H1 (cell line): ENCODE measurements at regions not wholly inside any gene's neighbourhood (a gene's known extent, or its start where the extent isn't known, plus 50 kb on each side); places are given as distances from the start of the nearest gene placed in this dataset.

Experiments
- CTCF ChIA-PET: fragments of 300-600 bp; sonication (Branson Sonifier 250); formaldehyde crosslinking; loops from one replicate; lab custom pipeline; 2021; ENCODE audit not compliant: partially characterized antibody; lab: Charles Lee
- POLR2A ChIA-PET: fragments of 300-600 bp; sonication (Branson Sonifier 250); formaldehyde crosslinking; loops from one replicate; lab custom pipeline; 2021; ENCODE audit warnings: inconsistent platforms; ENCODE audit not compliant: partially characterized antibody; lab: Charles Lee
- DNase-seq, 2 experiments: peaks; one replicate each; pipeline versions ENCODE4 v3.0.0 to v3.0.0-alpha.2; 2010 to 2022; ENCODE audit warnings: low spot score in 2 of 2, low read depth in 1 of 2, mixed read lengths in 1 of 2
- FAIRE-seq: peaks from 2 replicates; lab custom pipeline; 2011; peaks lifted over from hg19 to GRCh38; lab: Jason Lieb, UNC
- H2AFZ ChIP-seq: 2 replicates; pipeline ENCODE4 v1.8.1; 2012; ENCODE audit warnings: low read length, inconsistent platforms
- H2AK5ac ChIP-seq: 2 replicates; pipeline ENCODE4 v1.6.1; 2013; ENCODE audit warnings: low read depth, low read length
- H2BK120ac ChIP-seq: replicated peaks from 2 replicates; pipeline ENCODE3; 2013; ENCODE audit warnings: low read depth, low read length, inconsistent platforms
- H2BK12ac ChIP-seq: 2 replicates; pipeline ENCODE4 v1.6.1; 2013; ENCODE audit warnings: low read depth, low read length
- H2BK15ac ChIP-seq: 2 replicates; pipeline ENCODE4 v1.6.1; 2013; ENCODE audit warnings: low read length
- H2BK20ac ChIP-seq: 2 replicates; pipeline ENCODE4 v1.6.1; 2013; ENCODE audit warnings: low read length
- H2BK5ac ChIP-seq: 2 replicates; pipeline ENCODE4 v1.6.1; 2013; ENCODE audit warnings: low read depth, low read length
- H3K14ac ChIP-seq: 2 replicates; pipeline ENCODE4 v1.6.1; 2013; ENCODE audit warnings: inconsistent platforms; ENCODE audit not compliant: insufficient read length
- H3K18ac ChIP-seq: 2 replicates; pipeline ENCODE4 v1.6.1; 2013; ENCODE audit warnings: low read length; ENCODE audit errors: extremely low read depth
- H3K23ac ChIP-seq: 2 replicates; pipeline ENCODE4 v1.6.1; 2013; ENCODE audit warnings: inconsistent platforms; ENCODE audit not compliant: insufficient read length
- H3K23me2 ChIP-seq: 2 replicates; pipeline ENCODE4 v1.6.1; 2013; ENCODE audit warnings: low read depth, low read length
- H3K27ac ChIP-seq: 2 replicates; pipeline ENCODE4 v1.6.1; 2011; ENCODE audit warnings: low read depth, low read length, inconsistent platforms
- H3K27me3 ChIP-seq, 4 experiments: replicated peaks in 1 of 4; 1 replicate in 1 of 4; 2 replicates in 3 of 4; pipeline versions ENCODE4 v1.6.1 to v1.8.1; 2011 to 2013; ENCODE audit warnings: low read length in 3 of 4, mild to moderate bottlenecking in 3 of 4, inconsistent platforms in 2 of 4, mixed read lengths in 2 of 4, moderate library complexity in 1 of 4; ENCODE audit not compliant: control insufficient read depth in 3 of 4, insufficient read depth in 3 of 4; ENCODE audit errors: extremely low read depth in 1 of 4
- H3K36me3 ChIP-seq, 4 experiments: 2 replicates each; pipeline versions ENCODE4 v1.6.1 to v1.8.1; 2011 to 2013; ENCODE audit warnings: mild to moderate bottlenecking in 4 of 4, low read length in 3 of 4, moderate library complexity in 2 of 4, control low read depth in 1 of 4, inconsistent platforms in 1 of 4; ENCODE audit not compliant: insufficient read depth in 4 of 4, control insufficient read depth in 2 of 4
- H3K4ac ChIP-seq: replicated peaks from 2 replicates; pipeline ENCODE3; 2013; ENCODE audit warnings: low read length, low read depth, mixed read lengths, inconsistent platforms; ENCODE audit not compliant: insufficient read length
- H3K4me1 ChIP-seq, 4 experiments: replicated peaks in 1 of 4; 1 replicate in 1 of 4; 2 replicates in 3 of 4; pipeline versions ENCODE4 v1.6.1 to v1.8.1; 2011 to 2013; ENCODE audit warnings: low read length in 3 of 4, inconsistent platforms in 2 of 4, mixed read lengths in 1 of 4; ENCODE audit not compliant: insufficient read depth in 4 of 4, control insufficient read depth in 3 of 4
- H3K4me2 ChIP-seq, 2 experiments: 2 replicates each; pipeline versions ENCODE4 v1.6.1 to v1.8.1; 2011 to 2013; ENCODE audit warnings: low read depth in 2 of 2, low read length in 2 of 2, control low read depth in 1 of 2, inconsistent platforms in 1 of 2, mild to moderate bottlenecking in 1 of 2; ENCODE audit not compliant: insufficient read depth in 1 of 2
- H3K4me3 ChIP-seq, 4 experiments: fragments of 200-600, 300-600 bp in 1 of 4; sonication (generic), shearing (Covaris generic), sonication (Bioruptor Twin) in 1 of 4; 2 replicates each; pipeline versions ENCODE4 v1.5.1 to v1.8.1; 2011 to 2016; ENCODE audit warnings: low read length in 4 of 4, low read depth in 3 of 4, control low read depth in 2 of 4, inconsistent platforms in 2 of 4, mild to moderate bottlenecking in 2 of 4, mixed read lengths in 1 of 4, moderate library complexity in 1 of 4; ENCODE audit not compliant: insufficient read depth in 2 of 4; ENCODE audit errors: extremely low read depth in 1 of 4
- H3K56ac ChIP-seq: replicated peaks from 2 replicates; pipeline ENCODE3; 2013; ENCODE audit warnings: low read depth, mild to moderate bottlenecking, mixed read lengths, low read length, inconsistent platforms; ENCODE audit not compliant: insufficient read length
- H3K79me1 ChIP-seq: 2 replicates; pipeline ENCODE4 v1.6.1; 2013; ENCODE audit warnings: low read depth, low read length, control low read depth
- H3K79me2 ChIP-seq, 2 experiments: 2 replicates each; pipeline versions ENCODE4 v1.6.1 to v1.8.1; 2012 to 2013; ENCODE audit warnings: low read length in 2 of 2, mild to moderate bottlenecking in 2 of 2, inconsistent platforms in 1 of 2; ENCODE audit not compliant: insufficient read depth in 2 of 2, control insufficient read depth in 1 of 2
- H3K9ac ChIP-seq, 4 experiments: replicated peaks in 1 of 4; 1 replicate in 1 of 4; 2 replicates in 3 of 4; pipeline versions ENCODE4 v1.6.1 to v1.8.1; 2011 to 2013; ENCODE audit warnings: low read depth in 3 of 4, low read length in 3 of 4, control low read depth in 2 of 4, mild to moderate bottlenecking in 2 of 4, moderate library complexity in 2 of 4, inconsistent platforms in 1 of 4; ENCODE audit errors: extremely low read depth in 1 of 4
- H3K9me3 ChIP-seq, 2 experiments: 2 replicates each; pipeline versions ENCODE4 v1.6.1 to v1.8.1; 2012 to 2013; ENCODE audit warnings: mild to moderate bottlenecking in 2 of 2, moderate library complexity in 2 of 2, control low read depth in 1 of 2, inconsistent platforms in 1 of 2, low read depth in 1 of 2, low read length in 1 of 2, mixed read lengths in 1 of 2; ENCODE audit not compliant: insufficient read depth in 2 of 2
- H4K20me1 ChIP-seq, 2 experiments: replicated peaks in 1 of 2; 2 replicates each; pipeline versions ENCODE3 to v1.8.1; 2011 to 2013; ENCODE audit warnings: inconsistent platforms in 2 of 2, low read length in 2 of 2, mild to moderate bottlenecking in 1 of 2; ENCODE audit not compliant: insufficient read depth in 2 of 2, control insufficient read depth in 1 of 2
- H4K5ac ChIP-seq: 2 replicates; pipeline ENCODE4 v1.6.1; 2013; ENCODE audit warnings: low read length, low read depth, mixed read lengths, inconsistent platforms; ENCODE audit not compliant: insufficient read length
- H4K8ac ChIP-seq: 2 replicates; pipeline ENCODE4 v1.8.0; 2013; ENCODE audit warnings: mild to moderate bottlenecking, moderate library complexity, low read length, inconsistent platforms; ENCODE audit not compliant: insufficient read depth; ENCODE audit errors: extremely low read depth
- H4K91ac ChIP-seq: replicated peaks from 2 replicates; pipeline ENCODE3; 2013; ENCODE audit warnings: low read length, mixed read lengths, inconsistent platforms; ENCODE audit not compliant: insufficient read length
- CHD1 ChIP-seq: IDR thresholded peaks from 2 replicates; pipeline ENCODE4 v1.6.1; 2012; ENCODE audit warnings: low read depth, low read length, improper control_type of control experiment
- JUND ChIP-seq: IDR thresholded peaks from 2 replicates; pipeline ENCODE4 v1.6.1; 2011; ENCODE audit warnings: mild to moderate bottlenecking, improper control_type of control experiment, low read length
- PHF8 ChIP-seq: fragments of 200-600 bp; sonication (generic); conservative IDR thresholded peaks from 2 replicates; pipeline ENCODE4 v1.7.1; 2012; ENCODE audit warnings: low read depth, mild to moderate bottlenecking, inconsistent platforms, low read length, moderate library complexity
- POLR2A ChIP-seq, 2 experiments: IDR thresholded peaks; 1 replicate in 1 of 2; 2 replicates in 1 of 2; pipeline ENCODE4 v1.6.1; 2011; ENCODE audit warnings: low read depth in 2 of 2, low read length in 2 of 2, mild to moderate bottlenecking in 2 of 2; ENCODE audit errors: control extremely low read depth in 1 of 2
- YY1 ChIP-seq: IDR thresholded peaks from 2 replicates; pipeline ENCODE4 v1.6.1; 2011; ENCODE audit warnings: low read depth, mild to moderate bottlenecking, low read length
- WGBS, 2 experiments: shearing (Covaris generic) in 1 of 2; methylation state at CpG; one replicate each; pipeline versions ENCODE4 v1.1.6 to v1.1.7; 2013 to 2015; ENCODE audit warnings: low lambda C conversion rate in 2 of 2, mixed read lengths in 2 of 2, inconsistent platforms in 1 of 2, low coverage in 1 of 2, missing lambda C conversion rate in 1 of 2; ENCODE audit not compliant: insufficient replicate concordance in 2 of 2, insufficient coverage in 1 of 2, insufficient read length in 1 of 2; ENCODE audit errors: extremely low coverage in 1 of 2, missing lambda C conversion rate in 1 of 2; 5-methylcytosine and 5-hydroxymethylcytosine counted together

DNA sequence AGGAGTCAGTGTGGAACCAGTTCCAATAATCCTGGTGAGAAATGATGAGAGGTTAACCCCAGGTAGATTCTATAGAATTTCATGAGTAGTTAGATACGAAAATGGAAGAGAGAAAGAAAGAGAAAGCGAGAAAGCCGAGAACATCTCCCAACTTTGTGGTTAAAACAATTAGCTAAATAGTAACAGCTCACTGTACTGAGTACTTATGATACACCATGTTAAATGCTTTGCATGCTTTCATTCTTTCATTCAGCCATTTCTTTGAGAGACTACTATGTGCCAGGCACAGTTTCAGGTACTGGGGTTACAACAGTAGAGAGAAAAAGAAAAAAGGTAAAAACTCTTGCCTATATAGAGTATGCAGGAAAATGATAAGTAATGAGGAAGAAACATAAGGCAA lies 109.7 kb upstream of the SYT6 start:
- CTCF ChIA-PET, result interaction anchor here (1.3 to 1.5 kb wide), 2 partner anchors 11 to 19 kb away, joined by 3 to 9 read pairs; no protein-coding TSS in a partner anchor
- H4K91ac ChIP-seq, result no peak overlapping the region
- no peak overlapping the region for H3K4ac ChIP-seq
- H3K79me2 ChIP-seq, result no peaks in the 10 kb centered on the region
- H3K27me3 ChIP-seq, result peaks cover 0 to 3% (median 0%) of the 10 kb centered on the region in 4 experiments; a peak in 2 of 7 replicates
- no peak overlapping the region for H3K23ac ChIP-seq
- no peak overlapping the region for H2BK20ac ChIP-seq
- H4K8ac ChIP-seq, result no peak overlapping the region
- H3K36me3 ChIP-seq, result no peaks in the 10 kb centered on the region
- H3K56ac ChIP-seq, result no peak overlapping the region
- no peak overlapping the region for H3K9ac ChIP-seq
- TF ChIP-seq PHF8 (no peak), CHD1 (no peak), POLR2A (IDR thresholded peaks at IDR 0.05; ENCODE audit: control extremely low read depth in 1 of 2, low read depth in 2 of 2, low read length in 2 of 2) (no peak), YY1 (no peak), JUND (no peak)
- H2BK15ac ChIP-seq, result no peak overlapping the region
- H3K23me2 ChIP-seq, result no peaks in the 10 kb centered on the region
- no peaks in the 10 kb centered on the region; a peak in 1 of 7 replicates for H3K4me1 ChIP-seq
- no peak overlapping the region for H3K4me2 ChIP-seq
- no peak overlapping the region for H2BK12ac ChIP-seq
- H3K79me1 ChIP-seq, result no peaks in the 10 kb centered on the region
- H2AFZ ChIP-seq, result no peak overlapping the region
- H2BK5ac ChIP-seq, result no peak overlapping the region
- 72% methylated on average over 3 of the region's 3 CpGs; no CpG with 5 or more reads in 1 of the 2 experiments for WGBS, 2 experiments
- FAIRE-seq (no peak), DNase-seq (no peak)
- no peak overlapping the region for H3K27ac ChIP-seq
- H3K4me3 ChIP-seq, result no peak overlapping the region
- H4K5ac ChIP-seq, result no peak overlapping the region
- no peaks in the 10 kb centered on the region for H3K9me3 ChIP-seq
- no peak overlapping the region for H3K18ac ChIP-seq
- POLR2A ChIA-PET, result no interaction called here
- H2AK5ac ChIP-seq, result no peak overlapping the region
- H2BK120ac ChIP-seq, result no peak overlapping the region
- no peak overlapping the region for H3K14ac ChIP-seq
- H4K20me1 ChIP-seq, result no peaks in the 10 kb centered on the region
